ENCODE measurements at regions not wholly inside any gene's neighbourhood (a gene's known extent, or its start where the extent isn't known, plus 50 kb on each side); places are given as distances from the start of the nearest gene placed in this dataset.

- TF ChIP-seq, protein P1, sequence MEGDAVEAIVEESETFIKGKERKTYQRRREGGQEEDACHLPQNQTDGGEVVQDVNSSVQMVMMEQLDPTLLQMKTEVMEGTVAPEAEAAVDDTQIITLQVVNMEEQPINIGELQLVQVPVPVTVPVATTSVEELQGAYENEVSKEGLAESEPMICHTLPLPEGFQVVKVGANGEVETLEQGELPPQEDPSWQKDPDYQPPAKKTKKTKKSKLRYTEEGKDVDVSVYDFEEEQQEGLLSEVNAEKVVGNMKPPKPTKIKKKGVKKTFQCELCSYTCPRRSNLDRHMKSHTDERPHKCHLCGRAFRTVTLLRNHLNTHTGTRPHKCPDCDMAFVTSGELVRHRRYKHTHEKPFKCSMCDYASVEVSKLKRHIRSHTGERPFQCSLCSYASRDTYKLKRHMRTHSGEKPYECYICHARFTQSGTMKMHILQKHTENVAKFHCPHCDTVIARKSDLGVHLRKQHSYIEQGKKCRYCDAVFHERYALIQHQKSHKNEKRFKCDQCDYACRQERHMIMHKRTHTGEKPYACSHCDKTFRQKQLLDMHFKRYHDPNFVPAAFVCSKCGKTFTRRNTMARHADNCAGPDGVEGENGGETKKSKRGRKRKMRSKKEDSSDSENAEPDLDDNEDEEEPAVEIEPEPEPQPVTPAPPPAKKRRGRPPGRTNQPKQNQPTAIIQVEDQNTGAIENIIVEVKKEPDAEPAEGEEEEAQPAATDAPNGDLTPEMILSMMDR (IDR thresholded peaks at IDR 0.05; ENCODE audit: low read length), result no peak
- TF ChIP-seq EZH2phosphoT487 (IDR thresholded peaks at IDR 0.05; ENCODE audit: low read length) (no peak), EZH2 (optimal IDR thresholded peaks at IDR 0.05; ENCODE audit: low read depth, low read length) (no peak)
Measured at GRCh38 chr11:24091594-24091993, 405.3 kb upstream of the LUZP2 start.

Data from MM.1S (cell line).